ENCODE measurements at regions not wholly inside any gene's neighbourhood (a gene's known extent, or its start where the extent isn't known, plus 50 kb on each side); places are given as distances from the start of the nearest gene placed in this dataset.

- TF ChIP-seq, protein P1, sequence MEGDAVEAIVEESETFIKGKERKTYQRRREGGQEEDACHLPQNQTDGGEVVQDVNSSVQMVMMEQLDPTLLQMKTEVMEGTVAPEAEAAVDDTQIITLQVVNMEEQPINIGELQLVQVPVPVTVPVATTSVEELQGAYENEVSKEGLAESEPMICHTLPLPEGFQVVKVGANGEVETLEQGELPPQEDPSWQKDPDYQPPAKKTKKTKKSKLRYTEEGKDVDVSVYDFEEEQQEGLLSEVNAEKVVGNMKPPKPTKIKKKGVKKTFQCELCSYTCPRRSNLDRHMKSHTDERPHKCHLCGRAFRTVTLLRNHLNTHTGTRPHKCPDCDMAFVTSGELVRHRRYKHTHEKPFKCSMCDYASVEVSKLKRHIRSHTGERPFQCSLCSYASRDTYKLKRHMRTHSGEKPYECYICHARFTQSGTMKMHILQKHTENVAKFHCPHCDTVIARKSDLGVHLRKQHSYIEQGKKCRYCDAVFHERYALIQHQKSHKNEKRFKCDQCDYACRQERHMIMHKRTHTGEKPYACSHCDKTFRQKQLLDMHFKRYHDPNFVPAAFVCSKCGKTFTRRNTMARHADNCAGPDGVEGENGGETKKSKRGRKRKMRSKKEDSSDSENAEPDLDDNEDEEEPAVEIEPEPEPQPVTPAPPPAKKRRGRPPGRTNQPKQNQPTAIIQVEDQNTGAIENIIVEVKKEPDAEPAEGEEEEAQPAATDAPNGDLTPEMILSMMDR (IDR thresholded peaks at IDR 0.05; ENCODE audit: low read depth, low read length): no peak
- no peak for DNase-seq (ENCODE audit: low read depth in 2 of 2)
- no peak overlapping the region for H3K4me3 ChIP-seq (replicated peaks in 1 of 2; ENCODE audit: low read depth in 2 of 2, low read length in 2 of 2)
These were observed 60.7 kb upstream of the PAX7 start for GRCh38 chr1:18569811-18570545.

DNA sequence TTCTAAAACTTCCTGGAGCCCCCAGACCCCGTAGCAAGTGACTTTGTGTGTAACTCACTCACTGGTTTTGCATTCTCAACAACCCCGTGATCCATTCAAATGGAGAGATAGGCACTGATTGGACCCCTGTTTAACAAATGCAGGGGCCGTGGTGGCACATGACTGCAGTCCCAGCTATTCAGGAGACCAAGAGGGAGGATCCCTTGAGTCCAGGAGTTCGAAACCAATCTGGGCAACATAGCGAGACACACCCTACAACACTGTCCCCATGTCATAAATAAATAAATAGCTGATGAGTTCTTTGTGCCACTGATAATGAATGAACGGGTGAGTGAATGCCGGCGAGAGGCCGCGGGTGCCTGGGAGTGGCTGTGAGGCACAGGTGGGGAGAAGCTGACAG, 59.4 kb upstream of the PAX7 start:
- H3K4me3 ChIP-seq (replicated peaks in 1 of 2; ENCODE audit: low read depth in 2 of 2, low read length in 2 of 2): no peak overlapping the region
- TF ChIP-seq, protein P1 (IDR thresholded peaks at IDR 0.05; ENCODE audit: low read depth, low read length): no peak
- no peak for DNase-seq (ENCODE audit: low read depth in 2 of 2)

GRCh38 chr1:18572022-18572880, 58.4 kb upstream of the PAX7 start:
- no peak for DNase-seq (ENCODE audit: low read depth in 2 of 2)
- H3K4me3 ChIP-seq (replicated peaks in 1 of 2; ENCODE audit: low read depth in 2 of 2, low read length in 2 of 2): no peak overlapping the region
- TF ChIP-seq, protein P1 (IDR thresholded peaks at IDR 0.05; ENCODE audit: low read depth, low read length): no peak

GRCh38 chr1:18573170-18573569, 57.5 kb upstream of the PAX7 start:
- H3K4me3 ChIP-seq (replicated peaks in 1 of 2; ENCODE audit: low read depth in 2 of 2, low read length in 2 of 2): no peak overlapping the region
- no peak for DNase-seq (ENCODE audit: low read depth in 2 of 2)
- TF ChIP-seq, protein P1 (IDR thresholded peaks at IDR 0.05; ENCODE audit: low read depth, low read length): no peak

DNA sequence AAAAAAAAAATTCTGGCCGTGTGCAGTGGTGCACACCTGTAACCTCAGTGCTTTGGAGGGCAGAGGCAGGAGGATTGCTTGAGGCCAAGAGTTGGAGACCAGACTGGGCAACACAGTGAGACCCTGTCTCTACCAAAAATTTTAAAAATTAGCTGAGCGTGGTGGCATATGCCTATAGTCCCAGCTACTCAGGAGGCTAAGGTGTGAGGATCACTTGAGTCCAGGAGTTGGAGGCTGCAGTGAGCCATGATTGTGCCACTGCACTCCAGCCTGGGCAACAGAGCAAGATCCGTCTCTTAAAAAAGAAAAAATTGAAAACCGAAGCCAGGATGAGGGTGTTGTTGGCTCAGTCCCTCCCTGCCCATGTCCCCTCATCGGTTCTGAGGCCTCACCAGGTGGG, 55.9 kb upstream of the PAX7 start:
- TF ChIP-seq, protein P1 (IDR thresholded peaks at IDR 0.05; ENCODE audit: low read depth, low read length): no peak
- no peak overlapping the region for H3K4me3 ChIP-seq (replicated peaks in 1 of 2; ENCODE audit: low read depth in 2 of 2, low read length in 2 of 2)
- DNase-seq (ENCODE audit: low read depth in 2 of 2): no peak

GRCh38 chr1:18575620-18576019, 55.0 kb upstream of the PAX7 start:
- peak in 1 of 2 donors; percentile 30 for DNase-seq (ENCODE audit: low read depth in 2 of 2)
- H3K4me3 ChIP-seq (replicated peaks in 1 of 2; ENCODE audit: low read depth in 2 of 2, low read length in 2 of 2): no peak overlapping the region
- TF ChIP-seq, protein P1 (IDR thresholded peaks at IDR 0.05; ENCODE audit: low read depth, low read length): peak; percentile 66
